A673 (cell line): ENCODE measurements at regions not wholly inside any gene's neighbourhood (a gene's known extent, or its start where the extent isn't known, plus 50 kb on each side); places are given as distances from the start of the nearest gene placed in this dataset.

Experiments
- BruUV-seq: library from RNA; stranded (reverse); fragments of 400-500 nt; replicated peaks from 2 replicates; lab custom pipeline; 2021; lab: Mats Ljungman, UMichigan
- CTCF ChIA-PET: fragments of 300-600 bp; sonication (Branson Sonifier 250); formaldehyde crosslinking; loops from one replicate; lab custom pipeline; 2022; ENCODE audit warnings: antibody characterized with exemption; lab: Charles Lee
- POLR2A ChIA-PET: fragments of 300-600 bp; sonication (Branson Sonifier 250); formaldehyde crosslinking; loops from one replicate; lab custom pipeline; 2022; ENCODE audit warnings: antibody characterized with exemption; ENCODE audit not compliant: low non-redundant PET; lab: Charles Lee
- DNase-seq: peaks from one replicate; pipeline ENCODE4 v3.0.0-alpha.2; 2015; ENCODE audit warnings: low spot score
- H3K27ac ChIP-seq: fragments of 200-600 bp; sonication (generic); 2 replicates; pipeline ENCODE4 v1.5.1; 2016; ENCODE audit warnings: mixed run types, low read depth, mild to moderate bottlenecking, mixed read lengths, antibody characterized with exemption, low read length; ENCODE audit not compliant: poor library complexity, severe bottlenecking
- H3K27me3 ChIP-seq: fragments of 200-600 bp; sonication (generic); replicated peaks from 2 replicates; pipeline ENCODE4 v1.6.1; 2017; ENCODE audit warnings: mixed run types, low read depth, mild to moderate bottlenecking, mixed read lengths, antibody characterized with exemption, low read length; ENCODE audit not compliant: insufficient read depth, poor library complexity
- H3K36me3 ChIP-seq: fragments of 200-600 bp; sonication (generic); 2 replicates; pipeline ENCODE4 v1.6.1; 2016; ENCODE audit warnings: mixed run types, mild to moderate bottlenecking, mixed read lengths, antibody characterized with exemption, low read length; ENCODE audit not compliant: insufficient read depth, poor library complexity, severe bottlenecking
- H3K4me1 ChIP-seq: fragments of 200-600 bp; sonication (generic); 2 replicates; pipeline ENCODE4 v1.6.1; 2017; ENCODE audit warnings: mixed run types, mild to moderate bottlenecking, mixed read lengths, antibody characterized with exemption, low read length; ENCODE audit not compliant: insufficient read depth, poor library complexity, severe bottlenecking
- H3K4me3 ChIP-seq: fragments of 200-600 bp; sonication (generic); 2 replicates; pipeline ENCODE4 v1.5.1; 2016; ENCODE audit warnings: low read depth, mixed run types, mild to moderate bottlenecking, mixed read lengths, low read length; ENCODE audit not compliant: poor library complexity, severe bottlenecking
- H3K9me3 ChIP-seq: fragments of 200-600 bp; sonication (generic); 2 replicates; pipeline ENCODE4 v1.6.1; 2016; ENCODE audit warnings: mixed run types, low read depth, mild to moderate bottlenecking, mixed read lengths, antibody characterized with exemption, low read length; ENCODE audit not compliant: poor library complexity, severe bottlenecking
- EZH2 ChIP-seq: fragments of 200-600 bp; sonication (generic); IDR thresholded peaks from 2 replicates; pipeline ENCODE4 v1.6.1; 2017; ENCODE audit warnings: borderline replicate concordance, low read depth, mild to moderate bottlenecking, mixed read lengths, antibody characterized with exemption, low read length; ENCODE audit not compliant: poor library complexity, severe bottlenecking
- intact Hi-C: fragments of 100-400 bp; cut with micrococcal nuclease; formaldehyde crosslinking; loops from one replicate; pipeline ENCODE4 v1.10.0; 2022; ENCODE audit not compliant: unreplicated experiment
- TF ChIP-seq, protein P1 (sequence below): fragments of 300-800, 200-600 bp; sonication (generic); conservative IDR thresholded peaks from 2 replicates; pipeline ENCODE4 v1.5.1; 2017; ENCODE audit warnings: low read depth, mild to moderate bottlenecking, antibody characterized with exemption, low read length, moderate library complexity, mixed read lengths

DNA sequence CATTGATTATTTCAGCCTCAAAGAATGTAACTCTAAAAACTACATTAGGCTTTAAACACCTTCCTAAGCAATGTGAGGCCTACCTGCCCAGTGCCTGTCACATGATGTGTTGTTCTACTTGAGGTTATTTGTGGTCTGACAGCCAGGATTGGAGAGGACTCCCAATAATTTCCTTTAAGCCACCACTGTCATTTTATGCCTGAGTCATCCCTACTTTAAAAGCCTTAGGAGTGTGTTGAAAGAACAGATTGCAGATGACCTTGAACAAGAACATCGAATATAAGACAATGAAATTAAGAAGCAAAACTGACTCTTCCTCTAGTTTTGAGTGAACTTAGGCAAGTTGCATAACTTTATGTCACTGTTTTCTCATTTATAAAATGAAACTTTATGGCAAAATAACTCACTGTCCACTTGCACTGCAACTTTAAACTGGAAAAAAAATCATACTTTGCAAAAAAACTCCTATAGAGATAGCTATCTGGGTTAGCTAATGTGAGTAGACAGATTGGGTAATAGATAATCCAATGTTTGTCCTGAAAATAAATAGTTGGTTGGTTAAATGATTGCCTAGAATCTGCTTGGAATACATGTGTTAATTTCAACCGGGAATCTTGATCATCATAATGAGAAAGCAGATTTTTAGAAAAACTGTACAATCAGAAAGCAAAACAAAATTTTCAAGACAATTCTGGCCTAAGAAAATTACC is 361.2 kb downstream of the SUCLA2 start:
- no peak for DNase-seq
- no TSS peak for BruUV-seq
- no peak overlapping the region for H3K27ac ChIP-seq
- TF ChIP-seq, protein P1, sequence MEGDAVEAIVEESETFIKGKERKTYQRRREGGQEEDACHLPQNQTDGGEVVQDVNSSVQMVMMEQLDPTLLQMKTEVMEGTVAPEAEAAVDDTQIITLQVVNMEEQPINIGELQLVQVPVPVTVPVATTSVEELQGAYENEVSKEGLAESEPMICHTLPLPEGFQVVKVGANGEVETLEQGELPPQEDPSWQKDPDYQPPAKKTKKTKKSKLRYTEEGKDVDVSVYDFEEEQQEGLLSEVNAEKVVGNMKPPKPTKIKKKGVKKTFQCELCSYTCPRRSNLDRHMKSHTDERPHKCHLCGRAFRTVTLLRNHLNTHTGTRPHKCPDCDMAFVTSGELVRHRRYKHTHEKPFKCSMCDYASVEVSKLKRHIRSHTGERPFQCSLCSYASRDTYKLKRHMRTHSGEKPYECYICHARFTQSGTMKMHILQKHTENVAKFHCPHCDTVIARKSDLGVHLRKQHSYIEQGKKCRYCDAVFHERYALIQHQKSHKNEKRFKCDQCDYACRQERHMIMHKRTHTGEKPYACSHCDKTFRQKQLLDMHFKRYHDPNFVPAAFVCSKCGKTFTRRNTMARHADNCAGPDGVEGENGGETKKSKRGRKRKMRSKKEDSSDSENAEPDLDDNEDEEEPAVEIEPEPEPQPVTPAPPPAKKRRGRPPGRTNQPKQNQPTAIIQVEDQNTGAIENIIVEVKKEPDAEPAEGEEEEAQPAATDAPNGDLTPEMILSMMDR = no peak
- no peak for TF ChIP-seq EZH2
- H3K36me3 ChIP-seq = no peaks in the 10 kb centered on the region
- no peaks in the 10 kb centered on the region for H3K9me3 ChIP-seq
- no peaks in the 10 kb centered on the region for H3K4me1 ChIP-seq
- no peaks in the 10 kb centered on the region for H3K27me3 ChIP-seq
- intact Hi-C loops = no loop called here
- ChIA-PET CTCF (no interaction called here), POLR2A (no interaction called here)
- H3K4me3 ChIP-seq = no peak overlapping the region

DNA sequence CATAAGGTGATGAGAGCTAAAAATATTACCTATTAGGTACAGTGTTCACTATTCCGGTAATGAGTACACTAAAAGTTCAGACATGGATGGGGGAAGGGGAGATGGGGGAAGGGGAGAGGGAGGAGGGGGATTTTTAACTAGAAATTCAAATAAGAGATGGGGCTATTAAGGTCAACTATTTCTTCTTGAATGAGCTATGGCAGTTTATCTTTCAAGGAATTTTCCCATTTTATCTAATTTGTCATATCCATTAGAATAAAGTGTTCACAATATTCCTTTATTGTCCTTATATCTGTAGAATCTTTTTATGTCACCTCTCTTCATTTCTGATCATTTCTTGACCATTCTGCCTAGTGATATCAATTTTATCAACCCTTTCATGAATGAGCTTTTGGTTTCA is 362.4 kb downstream of the SUCLA2 start:
- ChIA-PET POLR2A (no interaction called here), CTCF (no interaction called here)
- no peaks in the 10 kb centered on the region for H3K36me3 ChIP-seq
- no peak overlapping the region for H3K27ac ChIP-seq
- TF ChIP-seq, protein P1 = no peak
- no peak for TF ChIP-seq EZH2
- no peak for DNase-seq
- no TSS peak for BruUV-seq
- no peak overlapping the region for H3K4me3 ChIP-seq
- no peaks in the 10 kb centered on the region for H3K4me1 ChIP-seq
- H3K27me3 ChIP-seq = no peaks in the 10 kb centered on the region
- no peaks in the 10 kb centered on the region for H3K9me3 ChIP-seq
- intact Hi-C loops = no loop called here

DNA sequence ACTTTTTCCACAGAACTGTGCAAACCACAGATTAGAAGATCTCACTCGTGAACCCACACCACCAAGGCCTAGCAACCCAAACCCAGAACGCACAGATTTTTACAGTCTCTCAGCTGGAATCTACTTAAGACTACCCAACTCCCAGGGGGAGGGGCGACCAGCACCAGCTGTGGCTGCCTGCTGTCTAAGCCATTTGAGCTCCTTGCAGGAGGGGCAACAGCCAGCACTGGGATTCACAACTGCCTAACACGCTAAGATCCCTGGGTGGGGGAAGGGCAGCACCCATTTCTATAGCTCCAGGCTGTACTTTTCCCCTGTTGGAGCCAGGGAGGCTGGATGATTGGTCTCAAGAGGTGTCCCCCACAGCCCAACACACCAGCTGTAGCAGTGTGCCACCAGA is 368.8 kb downstream of the SUCLA2 start:
- no TSS peak for BruUV-seq
- no peaks in the 10 kb centered on the region for H3K4me1 ChIP-seq
- intact Hi-C loops = no loop called here
- ChIA-PET POLR2A (no interaction called here), CTCF (no interaction called here)
- H3K9me3 ChIP-seq = no peaks in the 10 kb centered on the region
- no peak overlapping the region for H3K27ac ChIP-seq
- H3K36me3 ChIP-seq = no peaks in the 10 kb centered on the region
- DNase-seq = peak; percentile 1
- H3K4me3 ChIP-seq = no peak overlapping the region
- no peaks in the 10 kb centered on the region for H3K27me3 ChIP-seq
- TF ChIP-seq, protein P1 = no peak
- TF ChIP-seq EZH2 = no peak
